PC-3 (cell line): ENCODE measurements at regions not wholly inside any gene's neighbourhood (a gene's known extent, or its start where the extent isn't known, plus 50 kb on each side); places are given as distances from the start of the nearest gene placed in this dataset.

Experiments used
- ATAC-seq: fragments of 200-7000 bp; cut with Tn5 transposase; 2 replicates; pipeline ENCODE4 v1.9.1; 2020; ENCODE audit warnings: mild to moderate bottlenecking, moderate library complexity
- BruUV-seq: library from RNA; stranded (reverse); fragments of 400-500 nt; replicated peaks from 2 replicates; lab custom pipeline; 2021; lab: Mats Ljungman, UMichigan
- CTCF ChIA-PET: fragments of 300-600 bp; sonication (Branson Sonifier 250); formaldehyde crosslinking; loops from one replicate; lab custom pipeline; 2022; ENCODE audit warnings: antibody characterized with exemption; lab: Charles Lee
- POLR2A ChIA-PET: fragments of 300-600 bp; sonication (Branson Sonifier 250); formaldehyde crosslinking; loops from one replicate; lab custom pipeline; 2022; ENCODE audit warnings: antibody characterized with exemption; ENCODE audit not compliant: unreplicated experiment; lab: Charles Lee
- DNase-seq: peaks from one replicate; pipeline ENCODE4 v3.0.0-alpha.2; 2015
- H2AFZ ChIP-seq: fragments of 300-600 bp; sonication (generic); 2 replicates; pipeline ENCODE4 v1.6.0; 2016; ENCODE audit warnings: antibody characterized with exemption, low read length
- H3F3A ChIP-seq: fragments of 300-600 bp; sonication (generic); one replicate; pipeline ENCODE4 v1.6.0; 2017; ENCODE audit warnings: antibody characterized with exemption, low read length, control low read depth, mild to moderate bottlenecking; ENCODE audit not compliant: unreplicated experiment
- H3K27ac ChIP-seq: fragments of 300-600 bp; sonication (generic); 2 replicates; pipeline ENCODE4 v1.5.1; 2016; ENCODE audit warnings: mild to moderate bottlenecking, low read length
- H3K27me3 ChIP-seq: fragments of 300-600 bp; sonication (generic); 2 replicates; pipeline ENCODE4 v1.6.1; 2016; ENCODE audit warnings: low read length, mixed read lengths
- H3K36me3 ChIP-seq: fragments of 300-600 bp; sonication (generic); 2 replicates; pipeline ENCODE4 v1.6.1; 2016; ENCODE audit warnings: low read depth, mixed run types, low read length, mixed read lengths
- H3K4me1 ChIP-seq: fragments of 300-600 bp; sonication (generic); 2 replicates; pipeline ENCODE4 v1.5.1; 2016; ENCODE audit warnings: low read length; ENCODE audit not compliant: insufficient read depth
- H3K4me2 ChIP-seq: fragments of 300-600 bp; sonication (generic); 2 replicates; pipeline ENCODE4 v1.6.0; 2016; ENCODE audit warnings: low read length
- H3K4me3 ChIP-seq: fragments of 300-600 bp; sonication (generic); 2 replicates; pipeline ENCODE4 v1.5.1; 2016; ENCODE audit warnings: mild to moderate bottlenecking, low read length, mixed read lengths
- H3K79me2 ChIP-seq: fragments of 300-600 bp; sonication (generic); 2 replicates; pipeline ENCODE4 v1.6.1; 2017; ENCODE audit warnings: low read length, mixed read lengths
- H3K9ac ChIP-seq: fragments of 300-600 bp; sonication (generic); 2 replicates; pipeline ENCODE4 v1.6.0; 2016; ENCODE audit warnings: mild to moderate bottlenecking, low read length
- H3K9me2 ChIP-seq: fragments of 300-600 bp; sonication (generic); replicated peaks from 2 replicates; pipeline ENCODE4 v1.6.1; 2016; ENCODE audit warnings: mixed run types, low read length, mixed read lengths
- H3K9me3 ChIP-seq: fragments of 300-600 bp; sonication (generic); 2 replicates; pipeline ENCODE4 v1.6.1; 2016; ENCODE audit warnings: low read length, mixed read lengths
- H4K20me1 ChIP-seq: fragments of 300-600 bp; sonication (generic); 2 replicates; pipeline ENCODE4 v1.6.1; 2016; ENCODE audit warnings: low read length, mixed read lengths
- EZH2 ChIP-seq: fragments of 300-600 bp; sonication (generic); IDR thresholded peaks from one replicate; pipeline ENCODE4 v1.6.1; 2017; ENCODE audit warnings: antibody characterized with exemption, mild to moderate bottlenecking, low read length; ENCODE audit not compliant: unreplicated experiment
- EZH2phosphoT487 ChIP-seq: fragments of 300-600 bp; sonication (generic); IDR thresholded peaks from 2 replicates; pipeline ENCODE4 v1.6.1; 2018; ENCODE audit warnings: mild to moderate bottlenecking, antibody characterized with exemption, low read length, borderline replicate concordance
- intact Hi-C: fragments of 100-400 bp; cut with micrococcal nuclease; formaldehyde crosslinking; loops from 2 replicates; pipeline ENCODE4 v1.9.0; 2023
- TF ChIP-seq, protein P1 (sequence below): fragments of 300-600 bp; sonication (generic); conservative IDR thresholded peaks from 2 replicates; pipeline ENCODE4 v1.5.1; 2017; ENCODE audit warnings: antibody characterized with exemption, low read depth, mild to moderate bottlenecking, low read length

DNA sequence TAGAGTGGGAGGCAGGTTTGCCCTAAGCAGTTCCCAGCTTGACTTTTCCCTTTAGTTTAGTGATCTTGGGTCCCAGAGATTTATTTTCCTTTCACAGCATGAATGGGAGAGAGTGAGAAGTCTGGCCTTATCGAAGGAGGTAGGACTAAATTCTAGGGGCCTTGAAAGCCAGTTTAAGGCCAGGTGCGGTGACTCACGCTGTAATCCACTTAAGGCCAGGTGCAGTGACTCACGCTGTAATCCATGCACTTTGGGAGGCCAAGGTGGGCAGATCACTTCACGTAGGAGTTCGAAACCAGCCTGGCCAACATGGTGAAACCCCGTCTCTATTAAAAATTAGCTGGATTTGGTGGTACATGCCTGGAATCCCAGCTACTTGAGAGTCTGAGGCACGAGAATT lies 392.2 kb downstream of the ACTR3B start:
- Histone ChIP-seq H3K9me3 (no peaks in the 10 kb centered on the region), H3K4me3 (no peak overlapping the region), H3K9me2 (no peaks in the 10 kb centered on the region), H3K79me2 (no peaks in the 10 kb centered on the region), H3K4me2 (no peak overlapping the region), H4K20me1 (no peaks in the 10 kb centered on the region), H3K36me3 (no peaks in the 10 kb centered on the region), H2AFZ (no peak overlapping the region), H3K27ac (no peak overlapping the region), H3K27me3 (no peaks in the 10 kb centered on the region), H3K9ac (no peak overlapping the region), H3K4me1 (no peaks in the 10 kb centered on the region), H3F3A (no peaks in the 10 kb centered on the region)
- TF ChIP-seq EZH2phosphoT487: no peak
- no peak for TF ChIP-seq EZH2
- TF ChIP-seq, protein P1, sequence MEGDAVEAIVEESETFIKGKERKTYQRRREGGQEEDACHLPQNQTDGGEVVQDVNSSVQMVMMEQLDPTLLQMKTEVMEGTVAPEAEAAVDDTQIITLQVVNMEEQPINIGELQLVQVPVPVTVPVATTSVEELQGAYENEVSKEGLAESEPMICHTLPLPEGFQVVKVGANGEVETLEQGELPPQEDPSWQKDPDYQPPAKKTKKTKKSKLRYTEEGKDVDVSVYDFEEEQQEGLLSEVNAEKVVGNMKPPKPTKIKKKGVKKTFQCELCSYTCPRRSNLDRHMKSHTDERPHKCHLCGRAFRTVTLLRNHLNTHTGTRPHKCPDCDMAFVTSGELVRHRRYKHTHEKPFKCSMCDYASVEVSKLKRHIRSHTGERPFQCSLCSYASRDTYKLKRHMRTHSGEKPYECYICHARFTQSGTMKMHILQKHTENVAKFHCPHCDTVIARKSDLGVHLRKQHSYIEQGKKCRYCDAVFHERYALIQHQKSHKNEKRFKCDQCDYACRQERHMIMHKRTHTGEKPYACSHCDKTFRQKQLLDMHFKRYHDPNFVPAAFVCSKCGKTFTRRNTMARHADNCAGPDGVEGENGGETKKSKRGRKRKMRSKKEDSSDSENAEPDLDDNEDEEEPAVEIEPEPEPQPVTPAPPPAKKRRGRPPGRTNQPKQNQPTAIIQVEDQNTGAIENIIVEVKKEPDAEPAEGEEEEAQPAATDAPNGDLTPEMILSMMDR: no peak
- ChIA-PET CTCF (no interaction called here), POLR2A (no interaction called here)
- intact Hi-C loops: no loop called here
- ATAC-seq (no peak), DNase-seq (no peak)
- no TSS peak for BruUV-seq

DNA sequence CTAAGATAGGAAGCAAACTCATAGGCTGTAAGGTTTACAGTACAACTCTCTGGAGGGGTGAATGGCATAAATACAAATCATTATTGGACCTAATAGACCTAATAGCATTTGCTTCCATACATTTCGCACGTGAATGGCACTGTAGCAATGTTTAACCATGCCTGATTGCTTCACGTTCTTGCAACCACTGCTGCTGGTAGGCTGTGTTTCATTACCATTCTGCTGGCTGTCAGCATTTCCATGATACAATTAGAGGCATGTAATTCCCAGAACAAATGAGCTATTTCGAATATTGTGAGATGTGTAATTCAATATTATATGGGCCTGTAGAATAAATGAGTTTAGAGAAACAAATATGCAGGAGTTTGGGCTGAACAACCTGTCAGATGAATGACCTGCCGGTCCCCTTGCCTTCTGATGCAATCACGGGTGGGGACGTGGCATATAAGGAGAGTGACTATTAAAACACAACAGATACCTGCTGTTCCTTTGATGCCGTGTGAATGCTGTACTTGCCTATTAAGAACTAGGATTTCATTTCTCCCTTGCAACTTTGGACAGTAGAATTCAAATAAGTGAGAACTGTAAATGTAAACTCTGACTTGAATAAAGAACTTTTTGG lies 393.4 kb downstream of the ACTR3B start:
- H3K36me3 ChIP-seq: no peaks in the 10 kb centered on the region
- intact Hi-C loops: no loop called here
- no peak overlapping the region for H3K4me3 ChIP-seq
- no peak for DNase-seq
- H3K4me1 ChIP-seq: no peaks in the 10 kb centered on the region
- no peaks in the 10 kb centered on the region for H4K20me1 ChIP-seq
- POLR2A ChIA-PET: no interaction called here
- ATAC-seq: no peak
- H3K9me2 ChIP-seq: no peaks in the 10 kb centered on the region
- H3K27ac ChIP-seq: no peak overlapping the region
- H3K79me2 ChIP-seq: no peaks in the 10 kb centered on the region
- no peaks in the 10 kb centered on the region for H3K27me3 ChIP-seq
- H2AFZ ChIP-seq: no peak overlapping the region
- no peaks in the 10 kb centered on the region for H3F3A ChIP-seq
- H3K9ac ChIP-seq: no peak overlapping the region
- no peak for TF ChIP-seq EZH2phosphoT487
- H3K9me3 ChIP-seq: no peaks in the 10 kb centered on the region
- H3K4me2 ChIP-seq: no peak overlapping the region
- no TSS peak for BruUV-seq
- CTCF ChIA-PET: no interaction called here

DNA sequence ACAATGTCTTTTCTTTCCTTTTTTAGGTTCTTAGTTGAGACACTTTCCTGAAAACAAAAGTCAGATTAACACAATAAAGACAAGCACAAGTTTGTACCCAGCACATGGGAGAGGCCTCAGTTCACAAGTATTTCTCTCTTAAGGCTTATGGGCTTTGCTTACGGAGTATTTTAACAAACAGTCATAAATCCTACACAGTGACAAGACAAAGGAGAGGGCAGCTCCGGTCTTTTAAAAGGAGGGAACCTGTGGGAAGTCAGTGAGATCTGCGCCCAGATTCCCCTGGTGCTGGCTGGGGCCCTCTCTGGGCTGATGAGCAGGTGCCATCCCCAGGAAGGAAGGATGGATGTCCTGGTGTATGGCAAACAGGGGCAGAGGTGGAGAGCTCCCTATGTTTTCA lies 398.6 kb downstream of the ACTR3B start:
- TF ChIP-seq, protein P1: no peak
- no peak for TF ChIP-seq EZH2
- TF ChIP-seq EZH2phosphoT487: no peak
- intact Hi-C loops: no loop called here
- no TSS peak for BruUV-seq

More for the DNA sequence above, 398.6 kb downstream of the ACTR3B start:
- H3K27ac ChIP-seq: no peak overlapping the region
- H3F3A ChIP-seq: no peaks in the 10 kb centered on the region
- no peak overlapping the region for H3K9ac ChIP-seq
- no peak overlapping the region for H3K4me3 ChIP-seq
- ChIA-PET CTCF (no interaction called here), POLR2A (no interaction called here)
- H3K4me1 ChIP-seq: no peaks in the 10 kb centered on the region
- no peaks in the 10 kb centered on the region for H3K27me3 ChIP-seq
- H4K20me1 ChIP-seq: no peaks in the 10 kb centered on the region
- no peaks in the 10 kb centered on the region for H3K9me2 ChIP-seq
- DNase-seq (no peak), ATAC-seq (no peak)
- H2AFZ ChIP-seq: no peak overlapping the region
- H3K9me3 ChIP-seq: no peaks in the 10 kb centered on the region
- H3K36me3 ChIP-seq: no peaks in the 10 kb centered on the region
- no peaks in the 10 kb centered on the region for H3K79me2 ChIP-seq
- H3K4me2 ChIP-seq: no peak overlapping the region
